Stimulated activated CD4-positive, alpha-beta T cell treated with anti-CD3 and anti-CD28 coated beads, Interleukin-4, amount 100 ng/mL, for 1 hour (primary cell): ENCODE measurements at regions not wholly inside any gene's neighbourhood (a gene's known extent, or its start where the extent isn't known, plus 50 kb on each side); places are given as distances from the start of the nearest gene placed in this dataset.
"Not testable (repeated sequence)": the region's sequence is repeated elsewhere in the genome, so short reads cannot be mapped to it uniquely, and the experiment has no call there.

Experiments
- DNase-seq: peaks from one replicate; pipeline ENCODE4 v3.0.0-alpha.2; 2020

DNA sequence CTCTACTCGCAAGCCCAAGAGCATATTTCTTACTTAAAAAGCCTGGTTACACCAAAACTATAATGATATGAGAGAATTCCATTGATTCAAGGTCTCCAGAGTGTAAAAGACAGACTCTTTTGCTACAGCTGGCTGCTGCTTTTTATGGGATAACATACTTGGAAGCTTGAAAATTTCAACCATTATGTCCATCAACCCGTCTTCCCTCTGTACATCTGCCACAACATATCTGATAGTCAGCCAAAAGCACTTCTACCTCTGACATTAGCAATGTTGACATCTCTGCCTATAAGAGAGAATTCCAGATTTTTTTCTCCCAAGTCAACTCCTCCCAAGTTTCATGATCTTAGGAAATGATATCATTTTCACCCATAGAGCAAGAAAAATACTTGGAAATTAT lies 54.4 kb upstream of the IQCM start:
- DNase-seq = no peak

DNA sequence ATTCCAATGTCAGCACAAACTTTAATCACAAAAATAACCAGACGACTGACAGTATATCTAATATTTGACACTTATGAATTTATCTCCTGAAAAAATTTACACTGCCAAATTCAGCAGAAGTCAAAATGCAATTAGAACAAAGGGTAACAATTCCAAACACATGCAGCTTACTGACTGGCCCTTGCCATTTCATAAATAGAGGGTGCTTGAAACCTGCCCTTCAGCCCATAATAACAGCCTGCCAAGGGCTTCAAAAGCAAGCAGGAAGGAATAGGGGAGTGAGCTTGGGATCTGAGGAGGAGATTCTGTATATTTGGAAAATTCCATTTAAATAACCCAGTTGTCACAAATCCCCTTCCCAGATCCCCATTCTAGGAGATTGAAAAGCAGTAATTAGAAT lies 66.1 kb upstream of the IQCM start:
- no peak for DNase-seq

DNA sequence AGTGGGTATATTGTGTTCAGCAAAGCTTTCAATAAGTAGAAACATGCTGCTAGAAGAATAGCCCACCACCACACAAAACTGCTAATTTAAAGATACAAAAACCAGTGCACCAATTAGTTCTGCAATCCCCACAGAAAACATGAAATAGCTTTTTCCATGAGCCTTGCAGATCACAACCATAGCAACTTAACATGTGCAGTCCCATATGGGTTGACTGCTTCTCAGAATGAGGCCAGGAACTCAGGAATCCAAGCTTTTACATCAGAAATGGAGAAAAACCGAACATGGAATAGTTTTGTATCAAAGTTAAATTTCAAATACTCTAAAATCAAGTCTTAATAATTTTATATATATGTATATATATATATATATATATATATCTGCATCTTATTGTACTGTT lies 66.6 kb upstream of the IQCM start:
- DNase-seq = no peak

DNA sequence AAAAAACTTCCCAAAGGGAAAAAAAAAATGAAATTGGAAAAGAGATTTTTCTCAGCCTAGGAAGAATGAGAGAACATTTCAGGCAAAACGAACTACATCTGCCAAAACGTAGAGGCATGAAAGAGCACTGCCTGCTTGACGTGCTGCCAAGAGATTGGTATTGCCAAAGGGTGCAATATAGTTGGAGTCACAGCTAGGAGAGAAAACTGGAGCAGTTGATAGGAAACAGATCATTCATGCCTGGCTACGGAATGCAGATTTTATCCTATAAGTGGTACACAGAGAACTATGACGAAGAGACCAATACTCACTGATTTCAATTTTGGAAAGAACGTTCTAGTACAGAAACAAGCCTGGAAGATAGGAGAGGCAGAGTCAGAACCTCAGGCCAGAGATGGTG lies 68.4 kb upstream of the IQCM start:
- no peak for DNase-seq

DNA sequence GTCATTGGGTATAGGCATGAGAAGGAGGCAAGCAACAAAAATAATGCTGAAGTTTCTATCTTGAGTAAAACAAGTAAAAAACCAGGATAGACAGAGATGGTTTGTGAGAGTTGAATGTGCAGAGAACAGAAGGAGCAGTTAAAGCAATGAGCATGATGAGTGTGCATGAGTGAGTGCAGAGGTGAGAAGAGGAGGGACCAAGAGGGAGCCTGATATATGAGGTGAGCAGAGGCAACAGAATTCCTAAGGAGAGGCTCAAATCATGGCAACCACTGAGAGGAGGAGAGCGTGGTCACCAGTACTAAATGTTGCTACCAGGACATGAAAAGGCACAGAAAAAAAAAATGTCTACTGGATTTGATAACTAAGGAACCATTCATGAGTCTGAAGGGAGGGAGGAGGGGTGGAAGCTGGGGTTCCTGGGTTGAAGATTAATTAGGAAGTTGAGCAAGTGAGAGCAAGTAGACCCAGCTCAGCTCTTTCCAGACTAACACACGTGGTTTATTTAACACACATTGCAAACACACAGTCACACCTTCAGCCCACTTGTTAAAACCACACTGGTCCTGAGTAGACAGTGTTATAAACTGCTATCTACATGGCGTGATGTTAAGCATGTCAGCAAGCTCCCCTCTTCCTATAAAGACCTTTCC lies 69.0 kb upstream of the IQCM start:
- no peak for DNase-seq

DNA sequence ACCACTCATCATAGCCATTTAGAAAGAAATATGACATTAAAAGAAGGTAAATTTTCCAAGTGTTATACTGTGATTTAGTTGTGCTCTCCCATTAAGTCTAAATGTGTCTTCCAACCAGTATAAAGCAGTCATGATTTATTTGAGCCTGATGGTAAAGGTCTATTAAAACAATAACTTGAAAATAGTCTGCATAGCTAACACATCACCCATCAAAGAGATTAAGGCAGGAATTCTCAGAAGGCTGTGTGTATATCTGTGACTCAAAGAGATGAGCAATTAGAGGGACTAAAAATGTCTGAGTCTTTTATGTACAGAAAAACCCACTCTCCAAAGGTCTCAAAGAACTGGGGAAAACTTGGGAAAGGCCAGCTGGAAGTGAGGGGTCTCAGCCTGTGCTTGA lies 70.3 kb upstream of the IQCM start:
- no peak for DNase-seq

GRCh38 chr4:149886786-149887490 lies 71.3 kb upstream of the IQCM start:
- DNase-seq = no peak

DNA sequence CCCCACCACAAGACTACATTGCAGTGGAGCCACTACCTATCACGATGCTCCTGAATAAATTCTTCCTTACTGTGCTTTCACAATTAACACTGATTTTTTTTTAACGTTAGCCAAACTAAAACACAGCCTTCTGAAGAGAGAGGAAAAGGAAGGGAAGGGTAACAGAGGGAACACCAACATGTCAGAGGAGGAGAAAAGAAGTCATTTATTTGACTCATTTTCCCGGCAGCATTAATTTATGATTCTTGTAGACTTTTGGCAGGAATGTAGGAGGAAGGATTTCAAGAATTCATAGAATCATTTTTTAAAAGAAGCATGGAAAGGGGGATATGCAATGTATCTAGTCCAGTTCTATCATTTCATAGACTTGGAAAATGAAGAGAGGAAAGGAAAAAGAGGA lies 74.3 kb upstream of the IQCM start:
- no peak for DNase-seq

GRCh38 chr4:149890531-149890930 lies 74.9 kb upstream of the IQCM start:
- DNase-seq = no peak

- DNase-seq = no peak
These were observed 75.8 kb upstream of the IQCM start for GRCh38 chr4:149891426-149891825.

GRCh38 chr4:149896432-149896831 lies 80.8 kb upstream of the IQCM start:
- no peak for DNase-seq

DNA sequence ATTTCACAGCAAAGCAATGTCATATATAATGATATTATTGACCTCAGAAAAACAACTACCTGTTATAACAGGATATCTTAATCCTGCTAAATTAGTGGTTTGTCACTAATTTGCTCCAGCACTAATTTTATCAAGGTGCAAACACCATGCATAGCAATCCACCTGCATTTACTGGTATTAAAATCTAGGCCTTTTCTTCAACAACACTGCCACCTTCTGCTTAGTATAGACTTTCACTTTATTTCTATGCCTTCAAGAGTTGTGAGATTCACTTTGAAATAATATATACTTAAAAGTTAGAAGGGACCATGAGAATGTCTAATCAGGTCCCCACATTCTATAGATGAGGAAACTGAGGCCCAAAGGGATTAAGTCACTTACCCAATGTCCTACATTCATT lies 82.1 kb upstream of the IQCM start:
- no peak for DNase-seq

DNA sequence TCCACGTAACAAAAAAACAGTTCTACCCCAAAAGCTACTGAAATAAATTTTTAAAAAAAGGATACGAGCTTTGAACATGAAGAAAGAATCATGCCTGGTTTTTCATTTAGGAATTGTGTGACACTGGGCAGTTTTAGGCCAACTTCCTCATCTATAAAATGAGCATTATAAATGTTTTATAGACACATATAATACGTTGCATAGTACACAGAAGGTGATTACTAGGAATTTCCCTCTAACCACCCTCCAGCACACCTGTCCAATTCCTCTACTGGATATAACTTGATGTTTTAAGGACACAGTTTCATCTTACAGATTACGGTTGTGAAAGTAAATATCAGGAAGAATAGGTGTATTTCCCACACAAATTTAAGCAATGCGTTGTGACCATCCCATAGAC lies 85.5 kb upstream of the IQCM start:
- DNase-seq = no peak

- no peak for DNase-seq
These were observed 86.6 kb upstream of the IQCM start for GRCh38 chr4:149902242-149902641.

DNA sequence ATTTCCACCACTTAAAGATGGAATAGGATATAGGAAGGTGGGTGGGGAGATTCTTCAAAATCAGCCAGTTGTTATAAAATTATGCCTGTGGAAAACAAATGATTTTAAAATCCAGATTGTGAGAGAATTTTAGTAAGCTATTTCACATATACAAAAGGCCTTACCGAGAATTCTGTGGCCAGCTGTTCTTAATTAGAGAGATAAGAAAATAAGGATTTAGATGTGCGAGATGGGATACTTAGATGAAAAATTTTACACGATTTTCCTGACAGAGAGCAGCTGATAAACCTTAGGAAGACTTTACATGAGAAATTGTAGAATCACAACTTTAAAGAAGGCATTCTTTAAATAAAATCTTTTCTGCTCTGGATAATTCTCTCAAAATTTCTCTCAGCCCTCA lies 94.5 kb upstream of the IQCM start:
- DNase-seq = no peak

DNA sequence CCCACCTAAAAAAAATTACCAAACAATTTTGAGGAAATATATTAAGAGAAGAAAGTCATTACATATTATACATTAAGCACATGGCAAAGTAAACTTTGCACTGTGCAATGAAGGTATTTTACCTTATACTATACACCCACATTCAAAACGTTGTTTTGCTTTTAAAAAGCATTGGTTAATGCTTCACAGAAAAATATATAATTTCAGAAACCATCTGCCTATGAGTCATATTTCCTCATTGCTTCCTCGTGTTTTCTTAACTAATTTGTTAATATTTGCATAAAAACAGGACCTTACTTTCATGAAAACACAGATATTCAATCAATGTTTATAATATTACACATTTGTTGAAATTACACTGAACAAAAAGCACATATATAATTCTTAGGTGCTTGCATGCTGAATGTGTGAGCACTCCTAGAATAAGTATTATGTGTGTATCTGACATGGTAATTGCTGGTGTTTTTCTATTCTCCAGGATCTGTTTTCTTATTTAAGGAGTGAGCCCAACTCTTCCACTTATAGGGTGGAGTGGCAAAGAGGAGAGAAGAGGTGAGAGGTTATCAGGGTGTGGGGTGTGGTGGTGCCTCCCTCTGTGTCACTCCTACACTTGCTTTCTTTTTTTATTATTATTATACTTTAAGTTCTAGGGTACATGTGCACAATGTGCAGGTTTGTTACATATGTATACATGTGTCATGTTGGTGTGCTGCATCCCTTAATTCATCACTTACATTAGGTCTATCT lies 95.1 kb upstream of the IQCM start:
- no peak for DNase-seq

DNA sequence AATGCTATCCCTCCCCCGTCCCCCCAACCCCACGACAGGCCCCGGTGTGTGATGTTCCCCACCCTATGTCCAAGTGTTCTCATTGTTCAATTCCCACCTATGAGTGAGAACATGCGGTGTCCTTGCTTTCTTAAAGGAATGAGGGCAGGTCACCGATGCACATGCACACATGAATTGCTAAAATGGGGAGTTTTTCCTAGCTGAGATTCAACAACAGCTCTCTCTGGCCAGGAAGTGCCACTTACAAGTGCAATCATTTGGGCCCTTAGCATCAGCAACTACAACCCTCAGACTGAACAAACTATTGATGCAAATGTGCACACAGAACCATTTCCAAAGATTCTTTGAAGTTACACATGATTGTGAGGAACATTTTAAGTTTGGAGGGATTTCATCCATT lies 95.7 kb upstream of the IQCM start:
- no peak for DNase-seq

GRCh38 chr4:149912000-149912399 lies 96.4 kb upstream of the IQCM start:
- DNase-seq = no peak

DNA sequence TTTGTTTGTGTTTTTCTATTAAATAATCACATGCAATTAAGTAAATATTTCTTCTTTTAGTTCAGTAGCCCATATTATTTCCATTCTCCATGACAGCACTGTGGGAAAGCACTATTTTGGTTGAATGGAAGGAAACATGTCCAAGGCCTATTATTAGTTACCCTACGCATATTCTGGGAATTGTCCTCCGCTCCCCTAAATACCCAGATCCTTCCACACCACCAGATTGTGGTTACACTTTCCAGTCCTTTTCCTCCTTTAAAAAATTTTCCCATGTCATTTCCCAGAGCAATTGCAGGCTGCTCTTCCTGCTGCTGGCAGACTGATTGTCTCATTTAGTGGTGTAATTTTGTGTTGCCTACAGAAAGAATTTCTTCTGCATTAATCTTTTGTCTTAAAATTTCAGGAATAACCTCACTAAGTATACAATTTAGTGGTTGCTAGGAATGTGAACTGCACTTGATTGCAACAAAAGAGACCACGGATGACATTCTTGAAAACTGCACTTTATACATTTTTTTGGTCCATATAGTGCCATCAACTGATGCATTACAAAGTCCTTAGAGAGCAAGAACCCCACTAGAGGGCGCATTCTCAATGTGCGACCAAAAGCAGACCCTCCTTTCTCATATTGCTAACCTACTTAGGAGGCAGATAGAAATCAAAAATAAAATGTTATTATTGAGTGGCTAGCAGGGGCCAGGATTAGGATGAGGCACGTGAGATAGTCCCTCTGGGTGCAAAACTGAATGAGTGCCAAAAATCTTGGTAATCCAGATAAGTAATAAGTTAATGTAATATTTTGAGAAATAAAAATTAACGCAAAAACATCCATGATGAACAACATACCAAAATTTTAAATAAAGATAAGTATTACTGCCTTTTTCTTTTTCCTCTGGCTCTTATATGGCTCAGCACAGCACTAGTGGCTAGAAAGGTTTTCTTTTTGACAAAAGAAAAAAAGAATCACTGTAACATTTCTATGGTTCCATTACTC lies 98.8 kb upstream of the IQCM start:
- no peak for DNase-seq

DNA sequence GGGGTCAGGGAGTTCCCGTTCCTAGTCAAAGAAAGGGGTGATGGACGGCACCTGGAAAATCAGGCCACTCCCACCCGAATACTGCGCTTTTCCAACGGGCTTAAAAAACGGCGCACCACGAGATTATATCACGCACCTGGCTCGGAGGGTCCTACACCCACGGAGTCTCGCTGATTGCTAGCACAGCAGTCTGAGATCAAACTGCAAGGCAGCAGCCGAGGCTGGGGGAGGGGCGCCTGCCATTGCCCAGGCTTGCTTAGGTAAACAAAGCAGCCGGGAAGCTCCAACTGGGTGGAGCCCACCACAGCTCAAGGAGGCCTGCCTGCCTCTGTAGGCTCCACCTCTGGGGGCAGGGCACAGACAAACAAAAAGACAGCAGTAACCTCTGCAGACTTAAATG lies 100.1 kb upstream of the IQCM start:
- DNase-seq = not testable (repeated sequence)

DNA sequence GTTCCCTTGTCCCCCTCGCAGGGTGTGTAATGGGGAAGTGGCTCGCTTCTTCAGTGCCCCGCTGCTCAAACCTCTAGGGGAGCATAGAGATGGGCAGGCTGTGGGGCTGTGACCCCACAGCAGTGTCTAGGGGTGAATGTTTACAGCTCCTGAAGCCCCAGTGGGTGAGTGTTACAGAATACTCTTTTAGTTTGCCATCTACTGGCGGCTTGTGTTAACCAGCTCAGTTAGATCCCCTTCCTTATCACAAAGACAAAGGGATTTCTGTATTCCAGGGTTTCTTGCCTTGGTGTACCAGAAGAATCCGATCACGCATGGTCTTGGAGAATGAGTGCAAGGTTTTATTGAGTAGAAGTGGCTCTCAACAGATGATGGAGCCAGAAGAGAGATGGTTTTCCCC lies 108.1 kb upstream of the IQCM start:
- no peak for DNase-seq

DNA sequence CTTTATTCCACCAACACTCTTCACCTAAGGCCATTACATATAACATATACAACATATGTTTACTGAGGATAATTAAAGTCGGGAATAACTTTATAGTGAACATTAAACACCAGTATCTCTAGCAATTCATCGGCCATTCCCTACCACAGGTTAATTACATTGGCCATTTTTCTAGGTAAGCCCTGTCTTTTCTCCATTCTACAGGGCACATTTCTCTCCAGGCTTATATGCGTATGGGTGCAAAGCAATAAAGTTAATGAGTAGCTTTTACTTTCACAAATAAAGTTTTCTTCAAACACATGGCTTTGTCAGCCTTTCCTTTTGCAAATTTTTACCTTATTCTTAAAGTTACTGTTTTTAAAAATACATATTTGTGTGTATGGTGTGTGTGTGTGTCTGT lies 111.9 kb upstream of the IQCM start:
- DNase-seq = no peak

DNA sequence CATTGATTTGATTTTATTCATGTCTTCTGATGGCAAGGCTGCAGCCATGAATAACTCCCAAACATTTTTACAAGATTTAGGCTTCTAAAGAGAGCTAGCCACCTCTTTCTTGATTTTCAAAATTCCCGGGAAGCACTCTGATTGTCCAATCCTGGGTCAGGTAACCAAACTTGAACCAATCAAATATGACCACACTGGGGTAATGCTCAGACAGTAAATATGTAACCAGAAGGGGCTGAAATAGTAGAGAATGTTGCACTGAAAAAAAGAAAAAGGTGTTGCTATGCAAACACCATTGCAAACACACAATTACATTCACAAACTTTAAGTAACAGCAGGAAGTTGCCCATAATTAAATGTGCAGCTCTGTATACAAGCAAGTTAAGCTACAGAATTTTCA lies 112.9 kb upstream of the IQCM start:
- no peak for DNase-seq
